BJ (cell line): ENCODE measurements at regions not wholly inside any gene's neighbourhood (a gene's known extent, or its start where the extent isn't known, plus 50 kb on each side); places are given as distances from the start of the nearest gene placed in this dataset.

Experiments
- CTCF ChIA-PET: fragments of 350-600 bp; formaldehyde crosslinking; extraction: SDS; loops from one replicate; lab custom pipeline; 2021; ENCODE audit warnings: antibody characterized with exemption, inconsistent platforms; lab: Yijun Ruan, JAX
- POLR2A ChIA-PET: fragments of 300-600 bp; sonication (Branson Sonifier 250); formaldehyde crosslinking; extraction: SDS; loops from one replicate; lab custom pipeline; 2021; ENCODE audit warnings: antibody characterized with exemption; lab: Charles Lee
- DNase-seq: peaks from one replicate; pipeline ENCODE4 v3.0.0-alpha.2; 2011; ENCODE audit warnings: low read depth
- H3K27me3 ChIP-seq: 2 replicates; pipeline ENCODE4 v1.6.0; 2011; ENCODE audit warnings: low read length; ENCODE audit not compliant: control insufficient read depth, insufficient read depth
- H3K36me3 ChIP-seq: 2 replicates; pipeline ENCODE4 v1.5.1; 2011; ENCODE audit warnings: low read length; ENCODE audit not compliant: control insufficient read depth, insufficient read depth
- H3K4me3 ChIP-seq: 2 replicates; pipeline ENCODE4 v1.5.1; 2011; ENCODE audit warnings: low read depth, mild to moderate bottlenecking, control low read depth, low read length
- CTCF ChIP-seq: IDR thresholded peaks from 2 replicates; pipeline ENCODE4 v1.5.1; 2011; ENCODE audit warnings: low read depth, mild to moderate bottlenecking, control low read depth, inconsistent platforms, low read length, moderate library complexity; ENCODE audit not compliant: insufficient read depth

DNA sequence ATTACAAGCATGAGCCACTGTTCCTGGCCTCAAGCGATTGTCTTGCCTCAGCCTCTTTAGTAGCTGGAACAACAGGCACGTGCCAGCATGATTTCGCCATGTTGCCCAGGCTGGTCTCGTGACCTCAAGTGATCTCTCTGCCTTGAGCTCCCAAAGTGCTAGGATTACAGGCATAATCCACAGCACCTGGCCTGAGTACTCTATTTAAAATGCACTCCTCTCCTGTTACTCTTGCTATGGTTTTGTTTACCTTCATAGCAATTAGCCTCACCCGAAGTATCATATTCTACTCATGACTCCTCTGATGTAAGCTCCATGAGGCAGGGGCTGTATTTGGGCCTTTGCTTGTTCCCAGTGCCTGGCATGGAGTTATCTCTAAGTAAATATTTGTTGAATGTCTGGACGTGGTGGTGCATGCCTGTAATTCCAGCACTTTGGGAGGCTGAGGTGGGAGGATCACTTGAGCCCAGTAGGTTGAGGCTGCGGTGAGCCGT lies 92.5 kb upstream of the SLC34A2 start:
- TF ChIP-seq CTCF = no peak
- POLR2A ChIA-PET = no interaction called here
- H3K36me3 ChIP-seq = no peaks in the 10 kb centered on the region
- H3K4me3 ChIP-seq = no peak overlapping the region
- no peaks in the 10 kb centered on the region for H3K27me3 ChIP-seq
- CTCF ChIA-PET = no interaction called here
- no peak for DNase-seq

GRCh38 chr4:25564836-25565235 lies 90.8 kb upstream of the SLC34A2 start:
- DNase-seq = no peak
- Histone ChIP-seq H3K27me3 (no peaks in the 10 kb centered on the region), H3K36me3 (no peaks in the 10 kb centered on the region), H3K4me3 (no peak overlapping the region)
- CTCF ChIA-PET = no interaction called here
- no peak for TF ChIP-seq CTCF
- POLR2A ChIA-PET = no interaction called here

GRCh38 chr4:25567253-25567652 lies 88.4 kb upstream of the SLC34A2 start:
- POLR2A ChIA-PET = no interaction called here
- no peaks in the 10 kb centered on the region for H3K27me3 ChIP-seq
- no peak for TF ChIP-seq CTCF
- no peak overlapping the region for H3K4me3 ChIP-seq
- no peaks in the 10 kb centered on the region for H3K36me3 ChIP-seq
- DNase-seq = no peak
- CTCF ChIA-PET = no interaction called here

GRCh38 chr4:25569716-25570115 lies 85.9 kb upstream of the SLC34A2 start:
- H3K27me3 ChIP-seq = no peaks in the 10 kb centered on the region
- POLR2A ChIA-PET = no interaction called here
- no peaks in the 10 kb centered on the region for H3K36me3 ChIP-seq
- no peak overlapping the region for H3K4me3 ChIP-seq
- no peak for DNase-seq
- CTCF ChIA-PET = no interaction called here
- TF ChIP-seq CTCF = no peak

DNA sequence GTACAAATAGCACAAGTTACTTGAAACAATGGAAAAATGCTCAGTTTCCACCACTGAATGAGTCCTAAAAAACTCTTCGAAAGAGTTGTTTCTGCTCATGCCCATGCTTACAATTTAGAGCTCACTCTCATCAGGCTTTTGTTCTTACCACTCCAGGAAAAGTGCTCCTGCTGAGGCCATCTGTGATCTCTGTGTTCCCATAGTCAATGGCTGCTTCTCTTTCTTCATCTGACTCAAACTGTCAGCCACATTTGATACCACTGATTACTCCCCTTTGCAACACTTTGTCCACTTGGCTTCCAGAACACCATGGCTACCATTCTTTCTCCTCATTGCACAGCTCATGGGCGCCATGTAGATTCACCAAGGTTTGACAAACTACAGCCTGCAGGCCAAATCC lies 80.0 kb upstream of the SLC34A2 start:
- DNase-seq = no peak
- ChIA-PET CTCF (no interaction called here), POLR2A (no interaction called here)
- no peak overlapping the region for H3K4me3 ChIP-seq
- no peaks in the 10 kb centered on the region for H3K36me3 ChIP-seq
- H3K27me3 ChIP-seq = peaks cover 2% of the 10 kb centered on the region; the same call in 1 of the 2 replicates
- TF ChIP-seq CTCF = no peak
